ENCODE measurements at regions not wholly inside any gene's neighbourhood (a gene's known extent, or its start where the extent isn't known, plus 50 kb on each side); places are given as distances from the start of the nearest gene placed in this dataset.

DNA sequence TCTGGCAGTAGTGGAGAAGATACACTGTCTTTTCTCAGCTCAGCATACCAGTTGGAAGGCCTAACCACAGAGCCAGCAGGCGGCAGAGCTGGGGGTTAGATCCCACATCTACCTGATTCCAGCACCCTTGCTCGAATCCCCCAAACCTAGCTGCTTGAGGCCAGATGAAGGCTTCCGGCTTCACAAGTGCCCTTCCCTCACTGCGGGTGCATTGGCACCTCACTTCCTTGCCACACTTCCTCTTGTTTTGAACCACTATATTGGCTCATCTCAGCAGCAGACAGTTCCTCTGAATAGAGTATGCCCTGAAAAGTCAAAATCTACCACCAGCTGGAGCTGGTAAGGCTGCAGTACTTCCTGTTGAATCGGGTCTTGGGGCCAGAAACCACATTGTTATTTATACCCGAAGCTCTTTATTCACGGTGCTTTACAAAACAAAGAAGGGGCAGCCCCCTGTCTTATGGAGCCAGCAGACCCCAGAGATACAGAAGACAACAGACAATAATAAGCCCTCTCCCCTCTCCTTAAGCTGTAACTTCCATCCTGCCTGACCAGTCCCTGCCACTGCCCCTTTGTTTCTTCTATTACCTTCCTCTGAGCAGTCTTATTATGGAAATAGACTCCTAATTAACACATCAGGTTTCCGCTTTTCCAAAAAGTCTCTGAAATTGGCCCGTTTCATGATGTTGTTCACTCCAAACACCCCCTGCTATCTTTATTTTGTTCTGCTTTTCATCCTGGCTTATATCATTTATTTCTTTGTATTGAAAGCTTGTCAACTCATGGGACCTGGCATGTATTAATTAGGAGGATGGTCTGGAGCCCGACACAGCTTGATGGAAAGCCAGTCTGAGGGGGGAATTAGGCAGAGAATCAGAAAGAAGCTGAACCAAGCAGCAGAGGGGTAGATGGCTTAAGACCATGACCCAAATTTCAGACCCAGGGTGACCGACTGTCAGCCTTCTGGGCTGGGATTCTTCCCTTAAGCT, 233.5 kb downstream of the EFCAB11 start:
- TF ChIP-seq, protein P1, sequence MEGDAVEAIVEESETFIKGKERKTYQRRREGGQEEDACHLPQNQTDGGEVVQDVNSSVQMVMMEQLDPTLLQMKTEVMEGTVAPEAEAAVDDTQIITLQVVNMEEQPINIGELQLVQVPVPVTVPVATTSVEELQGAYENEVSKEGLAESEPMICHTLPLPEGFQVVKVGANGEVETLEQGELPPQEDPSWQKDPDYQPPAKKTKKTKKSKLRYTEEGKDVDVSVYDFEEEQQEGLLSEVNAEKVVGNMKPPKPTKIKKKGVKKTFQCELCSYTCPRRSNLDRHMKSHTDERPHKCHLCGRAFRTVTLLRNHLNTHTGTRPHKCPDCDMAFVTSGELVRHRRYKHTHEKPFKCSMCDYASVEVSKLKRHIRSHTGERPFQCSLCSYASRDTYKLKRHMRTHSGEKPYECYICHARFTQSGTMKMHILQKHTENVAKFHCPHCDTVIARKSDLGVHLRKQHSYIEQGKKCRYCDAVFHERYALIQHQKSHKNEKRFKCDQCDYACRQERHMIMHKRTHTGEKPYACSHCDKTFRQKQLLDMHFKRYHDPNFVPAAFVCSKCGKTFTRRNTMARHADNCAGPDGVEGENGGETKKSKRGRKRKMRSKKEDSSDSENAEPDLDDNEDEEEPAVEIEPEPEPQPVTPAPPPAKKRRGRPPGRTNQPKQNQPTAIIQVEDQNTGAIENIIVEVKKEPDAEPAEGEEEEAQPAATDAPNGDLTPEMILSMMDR (IDR thresholded peaks at IDR 0.05), result no peak
- TF ChIP-seq POLR2A (IDR thresholded peaks at IDR 0.05), result no peak

Measured in right lobe of liver (tissue), 4 donors.